Non-pigmented ciliary epithelial cell (primary cell): ENCODE measurements at regions not wholly inside any gene's neighbourhood (a gene's known extent, or its start where the extent isn't known, plus 50 kb on each side); places are given as distances from the start of the nearest gene placed in this dataset.

Experiments
- DNase-seq: peaks from one replicate; pipeline ENCODE4 v3.0.0-alpha.2; 2010; ENCODE audit warnings: low read depth

GRCh38 chr6:23228439-23229024, 659.2 kb downstream of the HDGFL1 start:
- DNase-seq = no peak

- no peak for DNase-seq
These were observed 674.5 kb downstream of the HDGFL1 start for GRCh38 chr6:23243854-23244253.

- DNase-seq = peak; percentile 55
These were observed 674.9 kb downstream of the HDGFL1 start for GRCh38 chr6:23244300-23244699.

GRCh38 chr6:23245572-23245971, 676.2 kb downstream of the HDGFL1 start:
- DNase-seq = no peak

GRCh38 chr6:23246896-23247295, 677.5 kb downstream of the HDGFL1 start:
- DNase-seq = no peak

GRCh38 chr6:23250556-23250955, 681.2 kb downstream of the HDGFL1 start:
- no peak for DNase-seq

GRCh38 chr6:23262864-23263263, 693.5 kb downstream of the HDGFL1 start:
- no peak for DNase-seq

- no peak for DNase-seq
These were observed 695.9 kb downstream of the HDGFL1 start for GRCh38 chr6:23265270-23265669.

- no peak for DNase-seq
These were observed 697.2 kb downstream of the HDGFL1 start for GRCh38 chr6:23266536-23266935.

GRCh38 chr6:23267651-23268050, 698.3 kb downstream of the HDGFL1 start:
- DNase-seq = no peak

- no peak for DNase-seq
These were observed 699.0 kb downstream of the HDGFL1 start for GRCh38 chr6:23268348-23268747.

- DNase-seq = no peak
These were observed 700.1 kb downstream of the HDGFL1 start for GRCh38 chr6:23269436-23269835.

GRCh38 chr6:23272536-23272935, 703.2 kb downstream of the HDGFL1 start:
- DNase-seq = no peak

- no peak for DNase-seq
These were observed 708.3 kb downstream of the HDGFL1 start for GRCh38 chr6:23277521-23278179.

GRCh38 chr6:23278180-23278532, 708.8 kb downstream of the HDGFL1 start:
- DNase-seq = no peak

GRCh38 chr6:23280437-23280836, 711.1 kb downstream of the HDGFL1 start:
- DNase-seq = no peak

GRCh38 chr6:23282252-23283021, 713.1 kb downstream of the HDGFL1 start:
- no peak for DNase-seq

GRCh38 chr6:23293653-23294052, 724.3 kb downstream of the HDGFL1 start:
- no peak for DNase-seq

GRCh38 chr6:23301556-23301955, 732.2 kb downstream of the HDGFL1 start:
- DNase-seq = peak; percentile 13

GRCh38 chr6:23302514-23302913, 733.1 kb downstream of the HDGFL1 start:
- DNase-seq = no peak

GRCh38 chr6:23305325-23305943, 736.1 kb downstream of the HDGFL1 start:
- no peak for DNase-seq

- no peak for DNase-seq
These were observed 737.0 kb downstream of the HDGFL1 start for GRCh38 chr6:23306251-23306950.
